ENCODE measurements at regions not wholly inside any gene's neighbourhood (a gene's known extent, or its start where the extent isn't known, plus 50 kb on each side); places are given as distances from the start of the nearest gene placed in this dataset.

- DNase-seq: no peak
Measured at GRCh38 chr4:22921936-22922335, 229.2 kb downstream of the GBA3 start.

- no peak for DNase-seq
Measured at GRCh38 chr4:22911285-22911684, 218.5 kb downstream of the GBA3 start.

GRCh38 chr4:22910200-22910599, 217.5 kb downstream of the GBA3 start:
- no peak for DNase-seq

- no peak for DNase-seq
Measured at GRCh38 chr4:22906045-22906444, 213.3 kb downstream of the GBA3 start.

- DNase-seq: no peak
Measured at GRCh38 chr4:22903913-22904312, 211.2 kb downstream of the GBA3 start.

- DNase-seq: no peak
Measured at GRCh38 chr4:22901631-22902030, 208.9 kb downstream of the GBA3 start.

- no peak for DNase-seq
Measured at GRCh38 chr4:22900876-22901275, 208.1 kb downstream of the GBA3 start.

- DNase-seq: peak; percentile 9 to 22
Measured at GRCh38 chr4:22897520-22898108, 204.9 kb downstream of the GBA3 start.

GRCh38 chr4:22895482-22895881, 202.7 kb downstream of the GBA3 start:
- DNase-seq: no peak

GRCh38 chr4:22884157-22884556, 191.4 kb downstream of the GBA3 start:
- no peak for DNase-seq

GRCh38 chr4:22881411-22881810, 188.7 kb downstream of the GBA3 start:
- no peak for DNase-seq

GRCh38 chr4:22877486-22878052, 184.8 kb downstream of the GBA3 start:
- no peak for DNase-seq

GRCh38 chr4:22876270-22876669, 183.5 kb downstream of the GBA3 start:
- no peak for DNase-seq

- no peak for DNase-seq
Measured at GRCh38 chr4:22875587-22876257, 183.0 kb downstream of the GBA3 start.

GRCh38 chr4:22874334-22874912, 181.7 kb downstream of the GBA3 start:
- DNase-seq: no peak

GRCh38 chr4:22873899-22874298, 181.2 kb downstream of the GBA3 start:
- DNase-seq: no peak

GRCh38 chr4:22870847-22871449, 178.2 kb downstream of the GBA3 start:
- no peak for DNase-seq

GRCh38 chr4:22869235-22869634, 176.5 kb downstream of the GBA3 start:
- DNase-seq: no peak

Data from stimulated activated CD4-positive, alpha-beta T cell treated with anti-CD3 and anti-CD28 coated beads, Interleukin-2, amount 100 ng/mL, for 48 hours (primary cell).